ENCODE measurements at regions not wholly inside any gene's neighbourhood (a gene's known extent, or its start where the extent isn't known, plus 50 kb on each side); places are given as distances from the start of the nearest gene placed in this dataset.

- DNase-seq, result peak; percentile 44
Observed at GRCh38 chr1:98420376-98421084, 241.0 kb upstream of the SNX7 start.

- DNase-seq, result no peak
Observed at GRCh38 chr1:98417820-98418219, 243.7 kb upstream of the SNX7 start.

- DNase-seq, result no peak
Observed at GRCh38 chr1:98410082-98410481, 251.4 kb upstream of the SNX7 start.

- no peak for DNase-seq
Observed at GRCh38 chr1:98406352-98407088, 255.0 kb upstream of the SNX7 start.

GRCh38 chr1:98405581-98406074 is 255.9 kb upstream of the SNX7 start:
- no peak for DNase-seq

- no peak for DNase-seq
Observed at GRCh38 chr1:98404866-98405265, 256.7 kb upstream of the SNX7 start.

GRCh38 chr1:98403963-98404480 is 257.5 kb upstream of the SNX7 start:
- DNase-seq, result no peak

- DNase-seq, result no peak
Observed at GRCh38 chr1:98402860-98403259, 258.7 kb upstream of the SNX7 start.

GRCh38 chr1:98400446-98400845 is 261.1 kb upstream of the SNX7 start:
- no peak for DNase-seq

- no peak for DNase-seq
Observed at GRCh38 chr1:98399218-98399617, 262.3 kb upstream of the SNX7 start.

- DNase-seq, result no peak
Observed at GRCh38 chr1:98398649-98399048, 262.9 kb upstream of the SNX7 start.

- no peak for DNase-seq
Observed at GRCh38 chr1:98398092-98398491, 263.4 kb upstream of the SNX7 start.

GRCh38 chr1:98393719-98394118 is 267.8 kb upstream of the SNX7 start:
- no peak for DNase-seq

- no peak for DNase-seq
Observed at GRCh38 chr1:98391175-98391574, 270.3 kb upstream of the SNX7 start.

GRCh38 chr1:98389809-98390208 is 271.7 kb upstream of the SNX7 start:
- DNase-seq, result no peak

GRCh38 chr1:98388441-98388840 is 273.1 kb upstream of the SNX7 start:
- DNase-seq, result peak; percentile 86

GRCh38 chr1:98387701-98388100 is 273.8 kb upstream of the SNX7 start:
- no peak for DNase-seq

GRCh38 chr1:98386675-98387440 is 274.7 kb upstream of the SNX7 start:
- DNase-seq, result no peak

- DNase-seq, result peak; percentile 24
Observed at GRCh38 chr1:98385652-98386051, 275.9 kb upstream of the SNX7 start.

- no peak for DNase-seq
Observed at GRCh38 chr1:98384461-98385141, 276.9 kb upstream of the SNX7 start.

- DNase-seq, result peak; percentile 44
Observed at GRCh38 chr1:98382986-98383740, 278.4 kb upstream of the SNX7 start.

GRCh38 chr1:98382586-98382985 is 278.9 kb upstream of the SNX7 start:
- no peak for DNase-seq
